GM12873 (cell line): ENCODE measurements at regions not wholly inside any gene's neighbourhood (a gene's known extent, or its start where the extent isn't known, plus 50 kb on each side); places are given as distances from the start of the nearest gene placed in this dataset.
A peak's percentile ranks its signal among the peaks of the same experiment; 100 is the strongest.

Experiments used
- TF ChIP-seq, protein P1 (sequence below): IDR thresholded peaks from 2 replicates; pipeline ENCODE4 v1.5.1; 2012; ENCODE audit warnings: low read depth, mild to moderate bottlenecking, moderate library complexity, low read length, control low read depth; ENCODE audit not compliant: insufficient read depth; ENCODE audit errors: missing control alignments

DNA sequence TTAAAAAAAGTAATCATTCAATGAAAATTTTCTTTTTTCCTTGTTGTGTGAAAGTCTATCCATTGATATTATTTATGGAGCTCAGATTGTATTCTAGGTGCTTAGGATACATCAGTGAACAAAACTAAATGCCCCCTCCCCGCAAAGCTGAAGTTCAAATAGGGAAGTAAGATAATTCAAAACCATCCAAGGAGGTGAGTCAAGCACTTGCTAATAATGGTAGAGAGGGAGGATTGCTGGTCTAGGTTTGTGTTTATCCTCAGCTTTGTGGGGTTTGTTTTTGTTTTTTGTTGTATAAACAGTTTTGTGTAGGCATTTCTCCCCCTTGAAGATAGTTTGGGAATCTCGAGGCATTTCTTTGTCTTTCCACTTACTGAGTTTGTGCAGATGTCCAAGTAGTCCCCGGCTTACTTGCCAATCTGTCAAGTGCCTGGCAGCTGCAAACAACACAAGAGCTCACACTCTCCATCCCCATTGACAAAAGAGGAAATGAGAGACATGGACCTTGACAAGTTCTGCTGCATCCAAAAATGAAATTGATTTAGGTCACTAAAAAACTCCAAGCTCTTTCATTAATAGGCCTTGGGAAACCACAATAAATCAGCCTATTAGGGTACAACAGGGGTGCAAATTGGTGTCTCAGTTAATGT is 575.8 kb upstream of the TBL1XR1 start:
- TF ChIP-seq, protein P1, sequence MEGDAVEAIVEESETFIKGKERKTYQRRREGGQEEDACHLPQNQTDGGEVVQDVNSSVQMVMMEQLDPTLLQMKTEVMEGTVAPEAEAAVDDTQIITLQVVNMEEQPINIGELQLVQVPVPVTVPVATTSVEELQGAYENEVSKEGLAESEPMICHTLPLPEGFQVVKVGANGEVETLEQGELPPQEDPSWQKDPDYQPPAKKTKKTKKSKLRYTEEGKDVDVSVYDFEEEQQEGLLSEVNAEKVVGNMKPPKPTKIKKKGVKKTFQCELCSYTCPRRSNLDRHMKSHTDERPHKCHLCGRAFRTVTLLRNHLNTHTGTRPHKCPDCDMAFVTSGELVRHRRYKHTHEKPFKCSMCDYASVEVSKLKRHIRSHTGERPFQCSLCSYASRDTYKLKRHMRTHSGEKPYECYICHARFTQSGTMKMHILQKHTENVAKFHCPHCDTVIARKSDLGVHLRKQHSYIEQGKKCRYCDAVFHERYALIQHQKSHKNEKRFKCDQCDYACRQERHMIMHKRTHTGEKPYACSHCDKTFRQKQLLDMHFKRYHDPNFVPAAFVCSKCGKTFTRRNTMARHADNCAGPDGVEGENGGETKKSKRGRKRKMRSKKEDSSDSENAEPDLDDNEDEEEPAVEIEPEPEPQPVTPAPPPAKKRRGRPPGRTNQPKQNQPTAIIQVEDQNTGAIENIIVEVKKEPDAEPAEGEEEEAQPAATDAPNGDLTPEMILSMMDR, result no peak

DNA sequence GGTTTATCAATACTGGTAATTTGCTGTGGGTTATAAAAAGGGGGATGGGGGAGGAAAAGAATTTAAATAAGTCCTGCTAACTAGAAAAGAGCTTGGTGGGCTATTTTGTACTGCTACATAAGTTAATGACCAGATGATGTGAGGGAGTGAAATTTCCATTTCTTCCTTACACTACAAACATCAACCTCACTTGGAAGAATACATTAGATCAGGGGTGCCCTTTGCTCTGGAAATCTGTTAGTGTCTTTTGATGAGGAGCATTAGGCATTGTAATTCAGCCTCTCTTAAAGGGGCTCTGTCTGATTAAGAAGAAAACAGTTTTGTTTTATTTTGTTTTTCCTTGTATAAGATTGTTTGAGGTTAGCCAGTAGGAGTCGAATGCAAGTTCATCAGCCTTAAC is 576.4 kb upstream of the TBL1XR1 start:
- TF ChIP-seq, protein P1, result no peak

DNA sequence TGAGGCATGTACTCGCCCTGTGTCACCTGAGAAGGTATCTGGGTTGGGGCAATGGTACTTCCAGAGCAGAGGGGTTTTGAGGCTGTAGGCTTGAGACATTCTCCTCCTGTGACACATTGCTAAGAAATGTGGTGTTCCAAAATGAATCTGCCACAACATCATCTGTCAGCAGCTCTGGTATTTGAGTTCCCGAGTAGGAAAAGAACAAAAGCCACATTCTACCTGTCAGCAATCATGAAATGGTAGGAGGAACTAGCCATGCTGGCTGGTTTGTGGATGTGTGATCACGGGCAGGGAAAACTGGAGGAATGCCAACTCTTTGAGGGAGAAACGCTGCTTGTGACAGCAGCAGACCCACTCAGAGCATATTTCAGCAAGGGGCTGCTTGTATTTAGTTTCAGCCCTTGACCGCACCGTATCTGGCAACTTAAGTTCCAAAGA is 579.4 kb upstream of the TBL1XR1 start:
- TF ChIP-seq, protein P1, result no peak

DNA sequence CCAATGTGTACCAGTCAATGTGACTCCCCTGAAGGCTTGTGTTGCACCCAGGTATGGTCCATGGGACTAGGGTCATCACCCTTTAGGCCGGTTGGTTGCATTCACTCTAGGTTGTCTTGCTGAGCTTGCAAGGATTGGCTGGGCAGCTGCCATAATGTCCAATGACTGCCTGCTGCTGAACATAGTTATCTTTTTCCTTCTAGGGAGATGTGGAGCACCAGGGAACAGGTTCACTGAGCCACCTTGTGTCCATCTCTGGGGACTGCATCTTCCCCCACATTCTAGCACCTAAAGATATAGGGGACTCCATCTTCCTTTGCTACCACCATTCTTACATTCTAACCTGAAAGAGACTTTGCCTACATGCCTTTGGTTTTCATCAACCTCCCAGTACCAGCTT is 580.4 kb upstream of the TBL1XR1 start:
- TF ChIP-seq, protein P1, result peak; percentile 81

- TF ChIP-seq, protein P1, result no peak
Observed at GRCh38 chr3:177778633-177779032, 581.4 kb upstream of the TBL1XR1 start.

GRCh38 chr3:177781686-177782161 is 584.4 kb upstream of the TBL1XR1 start:
- TF ChIP-seq, protein P1, result no peak

DNA sequence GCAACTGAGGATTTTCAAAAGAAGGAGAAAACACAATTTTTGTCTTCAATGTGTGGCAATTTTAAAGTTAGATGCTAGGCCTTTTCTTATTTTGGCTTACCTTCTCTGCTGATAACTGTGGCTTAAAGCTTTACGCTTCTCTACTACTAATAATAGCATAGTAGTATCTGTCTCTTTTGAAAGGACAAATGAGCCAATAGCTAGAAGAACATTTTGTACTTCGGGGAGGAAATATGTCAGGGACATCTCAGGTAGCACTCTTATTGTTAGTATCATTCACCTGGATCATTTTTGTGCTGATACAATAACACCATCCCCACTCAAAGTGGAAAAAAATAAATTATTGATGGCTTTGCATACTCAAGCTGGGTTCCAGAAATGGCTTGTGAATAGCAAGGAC is 586.1 kb upstream of the TBL1XR1 start:
- TF ChIP-seq, protein P1, result no peak

- TF ChIP-seq, protein P1, result no peak
Observed at GRCh38 chr3:177783767-177784166, 586.5 kb upstream of the TBL1XR1 start.
